Large intestine (tissue), 3 donors: ENCODE measurements at regions not wholly inside any gene's neighbourhood (a gene's known extent, or its start where the extent isn't known, plus 50 kb on each side); places are given as distances from the start of the nearest gene placed in this dataset.
"Not testable (repeated sequence)": the region's sequence is repeated elsewhere in the genome, so short reads cannot be mapped to it uniquely, and the experiment has no call there.

ENCODE experiments used
- DNase-seq, 2 donors: peaks; one replicate each; pipeline versions ENCODE4 v3.0.0 to v3.0.0-alpha.2; 2013
- H3K27ac ChIP-seq: one replicate; pipeline ENCODE4 v1.5.1; 2013; ENCODE audit warnings: low read length
- H3K27me3 ChIP-seq: 2 replicates; pipeline ENCODE4 v1.6.1; 2013; ENCODE audit warnings: low read length; ENCODE audit not compliant: control insufficient read depth, insufficient read depth
- H3K36me3 ChIP-seq: 2 replicates; pipeline ENCODE4 v1.6.1; 2013; ENCODE audit warnings: low read length; ENCODE audit not compliant: control insufficient read depth, insufficient read depth
- H3K4me1 ChIP-seq: one replicate; pipeline ENCODE4 v1.6.1; 2013; ENCODE audit warnings: low read length; ENCODE audit not compliant: control insufficient read depth, insufficient read depth
- H3K4me3 ChIP-seq: one replicate; pipeline ENCODE4 v1.5.1; 2013; ENCODE audit warnings: low read length
- H3K9me3 ChIP-seq: one replicate; pipeline ENCODE4 v1.6.1; 2013; ENCODE audit warnings: mild to moderate bottlenecking, low read depth, low read length, moderate library complexity; ENCODE audit not compliant: control insufficient read depth
- WGBS: methylation state at CpG from one replicate; pipeline ENCODE4 v1.1.5; 2013; ENCODE audit warnings: low lambda C conversion rate; ENCODE audit not compliant: insufficient coverage; 5-methylcytosine and 5-hydroxymethylcytosine counted together

GRCh38 chrX:137164329-137164728 lies 130.5 kb upstream of the GPR101 start:
- Histone ChIP-seq H3K9me3 (no peaks in the 10 kb centered on the region), H3K27me3 (no peaks in the 10 kb centered on the region), H3K4me1 (no peaks in the 10 kb centered on the region), H3K4me3 (no peak overlapping the region), H3K27ac (no peak overlapping the region), H3K36me3 (no peaks in the 10 kb centered on the region)
- no peak for DNase-seq
- whole genome bisulfite sequencing = no CpG with 5 or more reads among the region's 3 CpGs

DNA sequence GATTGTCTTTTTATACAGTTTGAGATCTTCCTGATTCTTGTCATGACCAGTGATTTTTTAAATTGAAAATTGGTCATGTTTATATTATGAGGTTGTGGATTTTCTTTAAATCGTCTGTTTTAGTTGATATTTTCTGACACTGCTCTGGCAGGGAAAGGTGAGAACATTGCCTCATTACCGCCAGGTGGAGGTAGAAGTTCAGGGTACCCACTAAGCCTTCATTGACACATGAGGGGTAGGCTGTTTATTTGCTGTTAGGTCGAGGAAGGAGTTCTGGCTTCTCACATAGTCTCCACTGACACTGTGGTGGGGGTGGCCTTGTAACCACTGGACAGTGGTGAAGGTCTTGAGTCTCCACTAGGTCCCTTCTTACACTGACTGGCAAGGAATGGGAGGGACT lies 117.6 kb upstream of the GPR101 start:
- no peaks in the 10 kb centered on the region for H3K27me3 ChIP-seq
- no CpG with 5 or more reads among the region's 3 CpGs for WGBS
- DNase-seq = no peak

GRCh38 chrX:137143864-137144263 lies 110.1 kb upstream of the GPR101 start:
- WGBS = no CpG with 5 or more reads among the region's 5 CpGs
- Histone ChIP-seq H3K9me3 (no peaks in the 10 kb centered on the region), H3K4me1 (no peaks in the 10 kb centered on the region), H3K27me3 (no peaks in the 10 kb centered on the region), H3K27ac (no peak overlapping the region), H3K4me3 (no peak overlapping the region), H3K36me3 (no peaks in the 10 kb centered on the region)
- DNase-seq = no peak

More for the DNA sequence above, 117.6 kb upstream of the GPR101 start:
- H3K9me3 ChIP-seq = no peaks in the 10 kb centered on the region
- no peak overlapping the region for H3K4me3 ChIP-seq
- H3K27ac ChIP-seq = no peak overlapping the region
- no peaks in the 10 kb centered on the region for H3K36me3 ChIP-seq
- H3K4me1 ChIP-seq = no peaks in the 10 kb centered on the region

GRCh38 chrX:137122651-137123050 lies 88.9 kb upstream of the GPR101 start:
- not testable (repeated sequence) for H3K4me3 ChIP-seq, DNase-seq, H3K27me3 ChIP-seq, H3K36me3 ChIP-seq, H3K4me1 ChIP-seq, H3K9me3 ChIP-seq, H3K27ac ChIP-seq
- no CpG with 5 or more reads among the region's 8 CpGs for WGBS

DNA sequence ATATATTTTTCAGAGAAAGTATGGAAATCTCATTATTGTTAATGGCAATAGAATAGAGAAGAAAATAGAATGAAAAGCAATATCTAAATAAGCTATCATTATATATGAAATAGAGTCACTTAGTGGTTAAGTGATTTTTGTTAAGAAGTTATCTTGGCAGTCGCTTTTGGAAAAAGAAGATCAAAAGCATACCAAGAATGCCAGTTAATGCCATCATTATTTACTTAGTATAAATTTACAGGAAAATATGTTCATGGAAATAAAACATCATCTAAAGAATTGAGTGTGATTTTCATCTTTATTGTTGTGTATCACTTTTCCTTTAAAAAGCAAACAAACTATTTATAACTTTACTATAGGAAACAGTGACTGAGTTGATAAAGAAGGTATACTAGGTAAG lies 85.3 kb upstream of the GPR101 start:
- Histone ChIP-seq H3K27me3 (no peaks in the 10 kb centered on the region), H3K27ac (no peak overlapping the region), H3K4me3 (no peak overlapping the region), H3K4me1 (no peaks in the 10 kb centered on the region), H3K9me3 (no peaks in the 10 kb centered on the region), H3K36me3 (no peaks in the 10 kb centered on the region)
- no CpG with 5 or more reads among the region's 1 CpG for WGBS
- no peak for DNase-seq

- Histone ChIP-seq H3K4me1 (no peaks in the 10 kb centered on the region), H3K27me3 (no peaks in the 10 kb centered on the region), H3K36me3 (no peaks in the 10 kb centered on the region), H3K9me3 (no peaks in the 10 kb centered on the region), H3K27ac (no peak overlapping the region), H3K4me3 (no peak overlapping the region)
- no peak for DNase-seq
- no CpG with 5 or more reads among the region's 1 CpG for WGBS
Observed at GRCh38 chrX:137118536-137118935, 84.7 kb upstream of the GPR101 start.

DNA sequence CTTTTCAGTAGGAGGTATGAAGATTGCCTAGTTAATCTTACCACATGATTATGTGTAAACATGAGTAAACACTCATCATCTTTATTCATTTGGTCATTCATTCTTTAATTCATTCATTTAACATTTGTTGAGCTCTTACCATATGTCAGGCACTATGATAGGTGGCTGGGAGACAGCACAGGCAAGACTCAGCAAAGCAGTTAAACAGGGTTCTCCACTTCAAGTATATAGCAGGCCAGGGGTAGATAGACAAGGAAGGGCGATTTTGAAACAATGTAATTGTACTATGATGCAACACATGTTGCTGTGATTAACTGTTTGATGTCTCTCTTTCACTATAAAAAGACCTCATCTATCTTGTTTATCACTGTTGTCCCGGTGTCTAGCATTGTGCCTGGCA lies 84.3 kb upstream of the GPR101 start:
- H3K36me3 ChIP-seq = no peaks in the 10 kb centered on the region
- H3K4me1 ChIP-seq = no peaks in the 10 kb centered on the region
- WGBS = no CpG with 5 or more reads among the region's 2 CpGs
- H3K9me3 ChIP-seq = no peaks in the 10 kb centered on the region
- H3K4me3 ChIP-seq = no peak overlapping the region
- H3K27ac ChIP-seq = no peak overlapping the region
- DNase-seq = no peak
- no peaks in the 10 kb centered on the region for H3K27me3 ChIP-seq

- not testable (repeated sequence) for H3K9me3 ChIP-seq, H3K27me3 ChIP-seq, DNase-seq, H3K27ac ChIP-seq, H3K4me3 ChIP-seq, H3K4me1 ChIP-seq, H3K36me3 ChIP-seq
- WGBS = no CpG with 5 or more reads among the region's 3 CpGs
Observed at GRCh38 chrX:137107877-137108276, 74.1 kb upstream of the GPR101 start.

- Histone ChIP-seq H3K27ac (no peak overlapping the region), H3K9me3 (no peaks in the 10 kb centered on the region), H3K27me3 (no peaks in the 10 kb centered on the region), H3K36me3 (no peaks in the 10 kb centered on the region), H3K4me3 (no peak overlapping the region), H3K4me1 (no peaks in the 10 kb centered on the region)
- DNase-seq = no peak
- WGBS = 50% methylated on average over 1 of the region's 7 CpGs
Observed at GRCh38 chrX:137101273-137101990, 67.6 kb upstream of the GPR101 start.
